ENCODE measurements at regions not wholly inside any gene's neighbourhood (a gene's known extent, or its start where the extent isn't known, plus 50 kb on each side); places are given as distances from the start of the nearest gene placed in this dataset.
A peak's percentile ranks its signal among the peaks of the same experiment; 100 is the strongest.

DNA sequence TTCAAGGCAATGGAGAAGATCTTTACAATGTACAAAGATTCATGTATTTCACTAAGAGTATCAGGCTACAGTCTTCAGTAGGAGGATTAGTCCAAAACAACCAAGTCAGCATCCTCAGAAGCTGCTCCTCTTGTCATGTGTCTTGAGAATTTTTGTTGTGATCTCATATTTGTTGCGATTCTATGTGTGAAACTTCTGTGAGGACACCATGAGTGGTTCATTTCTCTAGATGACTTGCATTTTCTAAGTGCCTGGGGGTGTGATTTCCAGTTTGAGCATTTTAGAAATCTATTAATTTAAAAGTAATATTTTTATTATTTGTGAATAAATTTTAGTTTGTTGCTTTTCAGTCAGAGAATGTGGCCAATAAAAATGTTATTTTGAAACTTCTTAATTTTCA, 94.5 kb downstream of the RAP2A start:
- Histone ChIP-seq H3K4me1 (ENCODE audit: insufficient read depth) (no peaks in the 10 kb centered on the region), H3K27me3 (replicated peaks; ENCODE audit: insufficient read depth) (no peaks in the 10 kb centered on the region; the same call in 1 of the 2 replicates), H3K9ac (no peak overlapping the region), H3K9me3 (ENCODE audit: low read depth) (no peaks in the 10 kb centered on the region), H3K27ac (no peak overlapping the region), H3K79me2 (ENCODE audit: insufficient read depth) (no peaks in the 10 kb centered on the region), H3K9me2 (ENCODE audit: insufficient read depth) (no peaks in the 10 kb centered on the region), H3K4me3 (no peak overlapping the region), H3K36me3 (ENCODE audit: low read depth) (no peaks in the 10 kb centered on the region), H3F3A (ENCODE audit: insufficient read depth) (no peaks in the 10 kb centered on the region), H2AFZ (no peak overlapping the region), H3K4me2 (ENCODE audit: unreplicated experiment) (no peak overlapping the region), H4K20me1 (ENCODE audit: insufficient read depth) (no peaks in the 10 kb centered on the region)
- WGBS, 2 experiments (ENCODE audit: low coverage in 1 of 2, low lambda C conversion rate in 2 of 2, missing lambda C conversion rate in 2 of 2): 61 to 73% methylated on average over 1 of the region's 1 CpG
- DNase-seq: no peak
- TF ChIP-seq EZH2phosphoT487 (IDR thresholded peaks at IDR 0.05; ENCODE audit: insufficient read depth, low read depth) (no peak), EZH2 (IDR thresholded peaks at IDR 0.05; ENCODE audit: insufficient read depth, poor library complexity, severe bottlenecking) (no peak)
- in situ Hi-C loops (cut with MboI): no loop called here

DNA sequence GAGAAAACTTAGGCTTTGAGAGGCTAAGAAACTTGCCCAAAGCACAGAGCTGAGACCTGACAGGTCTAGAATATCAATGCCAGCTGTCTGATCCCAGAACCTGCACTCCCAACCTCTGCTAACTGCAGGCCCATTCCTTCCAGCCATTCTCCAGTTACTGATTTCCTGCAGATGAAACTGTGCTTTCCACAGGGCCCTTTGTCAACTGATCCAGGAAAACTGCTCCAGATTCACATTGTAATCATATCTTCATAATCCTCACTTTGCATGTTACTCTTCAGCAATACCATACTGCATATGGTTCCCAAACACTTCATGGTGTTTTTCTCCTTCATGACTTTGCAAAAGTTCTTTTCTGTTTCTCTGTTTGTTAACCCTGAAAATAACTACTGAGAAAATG, 100.6 kb downstream of the RAP2A start:
- no peaks in the 10 kb centered on the region for H3K9me2 ChIP-seq (ENCODE audit: insufficient read depth)
- no peak overlapping the region for H3K4me2 ChIP-seq (ENCODE audit: unreplicated experiment)
- no peaks in the 10 kb centered on the region for H3F3A ChIP-seq (ENCODE audit: insufficient read depth)
- H3K27me3 ChIP-seq (replicated peaks; ENCODE audit: insufficient read depth): no peaks in the 10 kb centered on the region
- H3K27ac ChIP-seq: no peak overlapping the region
- H3K36me3 ChIP-seq (ENCODE audit: low read depth): no peaks in the 10 kb centered on the region
- no peak for TF ChIP-seq EZH2phosphoT487 (IDR thresholded peaks at IDR 0.05; ENCODE audit: insufficient read depth, low read depth)
- no peak overlapping the region for H3K4me3 ChIP-seq
- no peaks in the 10 kb centered on the region for H3K79me2 ChIP-seq (ENCODE audit: insufficient read depth)
- no peaks in the 10 kb centered on the region for H4K20me1 ChIP-seq (ENCODE audit: insufficient read depth)
- no peaks in the 10 kb centered on the region for H3K9me3 ChIP-seq (ENCODE audit: low read depth)
- no peak overlapping the region for H2AFZ ChIP-seq
- in situ Hi-C loops (cut with MboI): no loop called here
- no peak overlapping the region for H3K9ac ChIP-seq
- no peak for DNase-seq
- H3K4me1 ChIP-seq (ENCODE audit: insufficient read depth): peaks cover 4% of the 10 kb centered on the region; the same call in 1 of the 2 replicates

DNA sequence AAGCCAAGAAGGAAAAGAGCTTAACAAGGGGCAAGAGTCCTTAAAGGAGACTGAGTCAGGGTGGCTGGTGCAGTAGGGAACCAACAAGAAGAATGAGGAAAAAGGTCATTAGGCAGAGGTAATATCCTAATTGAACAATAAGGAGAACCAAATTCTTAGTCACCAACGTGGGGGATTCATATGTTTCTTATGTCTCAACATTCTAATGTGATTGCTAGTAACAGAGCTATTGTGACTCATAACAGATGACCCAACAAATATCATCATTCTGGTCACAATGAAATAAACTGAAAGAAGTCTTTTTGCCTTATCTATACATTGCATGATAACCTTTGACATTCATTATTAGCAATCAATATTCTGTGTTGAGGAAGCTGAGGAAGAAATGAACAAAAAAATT, 101.6 kb downstream of the RAP2A start:
- in situ Hi-C loops (cut with MboI): no loop called here
- no peak overlapping the region for H3K4me2 ChIP-seq (ENCODE audit: unreplicated experiment)

DNA sequence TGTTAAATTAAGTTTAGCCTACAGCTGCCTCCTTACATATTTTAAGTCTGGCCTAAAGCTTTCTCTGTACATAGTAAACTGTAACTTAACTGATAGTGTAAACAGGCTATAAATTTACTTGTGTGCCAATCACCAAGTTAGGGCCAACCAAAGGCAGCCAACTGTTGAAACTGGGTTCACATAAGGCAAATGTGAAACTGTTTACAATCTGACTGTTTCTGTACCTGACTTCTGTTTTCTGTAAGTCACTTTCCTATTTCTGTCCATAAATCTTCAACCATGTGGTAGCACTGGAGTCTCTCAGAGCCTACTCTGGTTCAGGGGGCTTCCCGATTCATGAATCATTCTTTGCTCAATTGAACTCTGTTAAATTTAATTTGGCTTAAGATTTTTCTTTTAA, 103.1 kb downstream of the RAP2A start:
- H3K4me3 ChIP-seq: no peak overlapping the region
- no peak overlapping the region for H3K4me2 ChIP-seq (ENCODE audit: unreplicated experiment)
- in situ Hi-C loops (cut with MboI): no loop called here
- H4K20me1 ChIP-seq (ENCODE audit: insufficient read depth): no peaks in the 10 kb centered on the region
- 93% methylated on average over 1 of the region's 1 CpG for WGBS, 2 experiments (ENCODE audit: low coverage in 1 of 2, low lambda C conversion rate in 2 of 2, missing lambda C conversion rate in 2 of 2)
- H3K36me3 ChIP-seq (ENCODE audit: low read depth): no peaks in the 10 kb centered on the region
- TF ChIP-seq EZH2 (IDR thresholded peaks at IDR 0.05; ENCODE audit: insufficient read depth, poor library complexity, severe bottlenecking): no peak
- no peak for TF ChIP-seq EZH2phosphoT487 (IDR thresholded peaks at IDR 0.05; ENCODE audit: insufficient read depth, low read depth)
- H3K4me1 ChIP-seq (ENCODE audit: insufficient read depth): peaks cover 8% of the 10 kb centered on the region; the same call in 1 of the 2 replicates
- H3K9ac ChIP-seq: no peak overlapping the region
- no peaks in the 10 kb centered on the region for H3K9me2 ChIP-seq (ENCODE audit: insufficient read depth)
- H3K79me2 ChIP-seq (ENCODE audit: insufficient read depth): no peaks in the 10 kb centered on the region
- H3K27ac ChIP-seq: no peak overlapping the region
- H2AFZ ChIP-seq: no peak overlapping the region
- no peaks in the 10 kb centered on the region for H3K27me3 ChIP-seq (replicated peaks; ENCODE audit: insufficient read depth)
- no peaks in the 10 kb centered on the region for H3K9me3 ChIP-seq (ENCODE audit: low read depth)
- H3F3A ChIP-seq (ENCODE audit: insufficient read depth): no peaks in the 10 kb centered on the region
- DNase-seq: no peak

More for the DNA sequence above, 101.6 kb downstream of the RAP2A start:
- H3F3A ChIP-seq (ENCODE audit: insufficient read depth): no peaks in the 10 kb centered on the region
- WGBS, 2 experiments (ENCODE audit: low coverage in 1 of 2, low lambda C conversion rate in 2 of 2, missing lambda C conversion rate in 2 of 2): 0% methylated on average over 1 of the region's 1 CpG
- TF ChIP-seq EZH2phosphoT487 (IDR thresholded peaks at IDR 0.05; ENCODE audit: insufficient read depth, low read depth): no peak
- no peak for TF ChIP-seq EZH2 (IDR thresholded peaks at IDR 0.05; ENCODE audit: insufficient read depth, poor library complexity, severe bottlenecking)
- H2AFZ ChIP-seq: no peak overlapping the region
- H3K36me3 ChIP-seq (ENCODE audit: low read depth): no peaks in the 10 kb centered on the region
- no peak overlapping the region for H3K27ac ChIP-seq
- no peak overlapping the region for H3K4me3 ChIP-seq
- no peaks in the 10 kb centered on the region for H3K79me2 ChIP-seq (ENCODE audit: insufficient read depth)
- DNase-seq: peak; percentile 67
- H3K9me2 ChIP-seq (ENCODE audit: insufficient read depth): no peaks in the 10 kb centered on the region
- no peak overlapping the region for H3K9ac ChIP-seq
- H3K9me3 ChIP-seq (ENCODE audit: low read depth): no peaks in the 10 kb centered on the region
- H3K4me1 ChIP-seq (ENCODE audit: insufficient read depth): peaks cover 8% of the 10 kb centered on the region; the same call in 1 of the 2 replicates
- no peaks in the 10 kb centered on the region for H3K27me3 ChIP-seq (replicated peaks; ENCODE audit: insufficient read depth)
- no peaks in the 10 kb centered on the region for H4K20me1 ChIP-seq (ENCODE audit: insufficient read depth)

DNA sequence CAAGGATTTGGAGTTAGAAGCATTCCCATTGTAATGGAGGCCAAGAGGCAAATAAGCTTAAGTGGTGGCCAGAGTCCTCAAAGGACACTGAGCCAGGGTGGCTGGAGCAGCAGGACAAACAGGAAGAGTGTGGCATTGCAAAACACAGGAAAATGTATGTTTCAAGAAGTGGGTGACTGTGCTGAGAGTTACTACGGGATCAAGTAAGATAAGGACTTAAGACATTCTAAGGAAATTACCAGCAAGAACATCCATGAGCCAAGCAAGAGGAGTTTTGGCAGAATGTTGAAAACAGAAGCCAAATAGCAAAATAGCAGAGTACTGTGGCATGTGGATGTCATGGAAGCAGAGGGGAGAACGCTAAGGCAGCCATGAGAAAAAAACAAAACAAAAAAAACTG, 104.2 kb downstream of the RAP2A start:
- Histone ChIP-seq H3F3A (ENCODE audit: insufficient read depth) (no peaks in the 10 kb centered on the region), H3K36me3 (ENCODE audit: low read depth) (no peaks in the 10 kb centered on the region), H3K4me2 (ENCODE audit: unreplicated experiment) (no peak overlapping the region), H3K79me2 (ENCODE audit: insufficient read depth) (no peaks in the 10 kb centered on the region), H3K27me3 (replicated peaks; ENCODE audit: insufficient read depth) (no peaks in the 10 kb centered on the region), H2AFZ (no peak overlapping the region), H3K9me2 (ENCODE audit: insufficient read depth) (no peaks in the 10 kb centered on the region), H4K20me1 (ENCODE audit: insufficient read depth) (no peaks in the 10 kb centered on the region), H3K27ac (no peak overlapping the region), H3K9ac (no peak overlapping the region), H3K9me3 (ENCODE audit: low read depth) (no peaks in the 10 kb centered on the region), H3K4me1 (ENCODE audit: insufficient read depth) (peaks cover 8% of the 10 kb centered on the region; the same call in 1 of the 2 replicates), H3K4me3 (no peak overlapping the region)
- TF ChIP-seq EZH2 (IDR thresholded peaks at IDR 0.05; ENCODE audit: insufficient read depth, poor library complexity, severe bottlenecking) (no peak), EZH2phosphoT487 (IDR thresholded peaks at IDR 0.05; ENCODE audit: insufficient read depth, low read depth) (no peak)
- 20 to 49% methylated on average over 2 of the region's 2 CpGs for WGBS, 2 experiments (ENCODE audit: low coverage in 1 of 2, low lambda C conversion rate in 2 of 2, missing lambda C conversion rate in 2 of 2)
- DNase-seq: no peak
- in situ Hi-C loops (cut with MboI): no loop called here
